Caco-2 (cell line): ENCODE measurements at regions not wholly inside any gene's neighbourhood (a gene's known extent, or its start where the extent isn't known, plus 50 kb on each side); places are given as distances from the start of the nearest gene placed in this dataset.

Source experiments
- BruUV-seq: library from RNA; stranded (reverse); fragments of 400-500 nt; replicated peaks from 2 replicates; lab custom pipeline; 2021; lab: Mats Ljungman, UMichigan
- CTCF ChIA-PET: fragments of 300-600 bp; sonication (Branson Sonifier 250); formaldehyde crosslinking; loops from one replicate; lab custom pipeline; 2022; ENCODE audit warnings: antibody characterized with exemption; lab: Charles Lee
- POLR2A ChIA-PET: fragments of 300-600 bp; sonication (Branson Sonifier 250); formaldehyde crosslinking; loops from one replicate; lab custom pipeline; 2022; ENCODE audit warnings: antibody characterized with exemption; lab: Charles Lee
- DNase-seq, 2 experiments: peaks; one replicate each; pipeline versions ENCODE4 v3.0.0 to v3.0.0-alpha.2; 2020 to 2022
- H3K27me3 ChIP-seq: replicated peaks from 2 replicates; pipeline ENCODE4 v1.6.0; 2011; ENCODE audit warnings: low read length; ENCODE audit not compliant: control insufficient read depth, insufficient read depth
- H3K36me3 ChIP-seq: 2 replicates; pipeline ENCODE4 v1.5.1; 2011; ENCODE audit warnings: low read length; ENCODE audit not compliant: control insufficient read depth, insufficient read depth
- H3K4me1 ChIP-seq: fragments of 250-450 bp; sonication (Bioruptor Pico); 2 replicates; pipeline ENCODE4 v1.5.1; 2020; ENCODE audit warnings: mild to moderate bottlenecking
- H3K4me3 ChIP-seq: 2 replicates; pipeline ENCODE4 v1.5.1; 2011; ENCODE audit warnings: low read depth, mild to moderate bottlenecking, control low read depth, low read length
- H3K9me3 ChIP-seq: fragments of 250-450 bp; sonication (Bioruptor Pico); 2 replicates; pipeline ENCODE4 v1.5.1; 2020; ENCODE audit warnings: mild to moderate bottlenecking, moderate library complexity
- H3K27ac Mint-ChIP-seq: one replicate; pipeline ENCODE4 v1.8.0; 2022; ENCODE audit warnings: mixed read lengths; ENCODE audit not compliant: unreplicated experiment
- H3K27me3 Mint-ChIP-seq: one replicate; pipeline ENCODE4 v1.8.0; 2022; ENCODE audit warnings: mixed read lengths; ENCODE audit not compliant: insufficient read depth, unreplicated experiment
- H3K36me3 Mint-ChIP-seq: one replicate; pipeline ENCODE4 v1.8.0; 2022; ENCODE audit warnings: mild to moderate bottlenecking, mixed read lengths; ENCODE audit not compliant: insufficient read depth, unreplicated experiment
- H3K4me1 Mint-ChIP-seq: one replicate; pipeline ENCODE4 v1.8.0; 2022; ENCODE audit warnings: low read depth, mixed read lengths; ENCODE audit not compliant: unreplicated experiment
- H3K4me3 Mint-ChIP-seq: one replicate; pipeline ENCODE4 v1.8.0; 2022; ENCODE audit warnings: mild to moderate bottlenecking, moderate library complexity, mixed read lengths; ENCODE audit not compliant: unreplicated experiment
- H3K9me3 Mint-ChIP-seq: one replicate; pipeline ENCODE4 v1.8.0; 2022; ENCODE audit warnings: mixed read lengths; ENCODE audit not compliant: unreplicated experiment
- CTCF ChIP-seq, 2 experiments: fragments of 200-600 bp in 1 of 2; IDR thresholded peaks; 1 replicate in 1 of 2; 2 replicates in 1 of 2; pipeline versions ENCODE4 v1.5.1 to v1.8.0; 2011 to 2022; ENCODE audit warnings: antibody characterized with exemption in 1 of 2, control low read depth in 1 of 2, inconsistent platforms in 1 of 2, low read depth in 1 of 2, low read length in 1 of 2, mild to moderate bottlenecking in 1 of 2, moderate library complexity in 1 of 2; ENCODE audit not compliant: insufficient read depth in 1 of 2, severe bottlenecking in 1 of 2, unreplicated experiment in 1 of 2
- intact Hi-C: fragments of 100-400 bp; cut with micrococcal nuclease; formaldehyde crosslinking; loops from one replicate; pipeline ENCODE4 v1.10.0; 2022; ENCODE audit not compliant: unreplicated experiment

- Histone ChIP-seq H3K27me3 (no peaks in the 10 kb centered on the region), H3K36me3 (no peaks in the 10 kb centered on the region), H3K4me3 (no peak overlapping the region), H3K4me1 (no peaks in the 10 kb centered on the region), H3K9me3 (no peaks in the 10 kb centered on the region)
- Mint-ChIP-seq H3K27me3 (no peaks in the 10 kb centered on the region), H3K36me3 (no peaks in the 10 kb centered on the region), H3K27ac (no peak overlapping the region), H3K9me3 (no peaks in the 10 kb centered on the region), H3K4me1 (no peaks in the 10 kb centered on the region), H3K4me3 (no peak overlapping the region)
- no peak for DNase-seq
- CTCF ChIA-PET: no interaction called here
- intact Hi-C loops: no loop called here
- POLR2A ChIA-PET: no interaction called here
- no peak for TF ChIP-seq CTCF (IDR thresholded peaks at IDR 0.05; ENCODE audit: insufficient read depth in 1 of 2, low read depth in 1 of 2, low read length in 1 of 2, severe bottlenecking in 1 of 2, unreplicated experiment in 1 of 2)
- BruUV-seq: no TSS peak
Measured at GRCh38 chr2:14524803-14525080, 107.8 kb upstream of the LRATD1 start.

- POLR2A ChIA-PET: no interaction called here
- H3K9me3 Mint-ChIP-seq: no peaks in the 10 kb centered on the region
Measured at GRCh38 chr2:14530506-14530905, 102.0 kb upstream of the LRATD1 start.

GRCh38 chr2:14533131-14533757 lies 99.3 kb upstream of the LRATD1 start:
- POLR2A ChIA-PET: no interaction called here
- Mint-ChIP-seq H3K4me3 (no peak overlapping the region), H3K9me3 (no peaks in the 10 kb centered on the region)

More at GRCh38 chr2:14530506-14530905, 102.0 kb upstream of the LRATD1 start:
- no peak for TF ChIP-seq CTCF (IDR thresholded peaks at IDR 0.05; ENCODE audit: insufficient read depth in 1 of 2, low read depth in 1 of 2, low read length in 1 of 2, severe bottlenecking in 1 of 2, unreplicated experiment in 1 of 2)
- Histone ChIP-seq H3K27me3 (no peaks in the 10 kb centered on the region), H3K36me3 (no peaks in the 10 kb centered on the region), H3K4me1 (no peaks in the 10 kb centered on the region), H3K4me3 (no peak overlapping the region), H3K9me3 (no peaks in the 10 kb centered on the region)
- DNase-seq: no peak
- no TSS peak for BruUV-seq
- H3K27ac Mint-ChIP-seq: no peak overlapping the region
- CTCF ChIA-PET: no interaction called here
- no peaks in the 10 kb centered on the region for H3K36me3 Mint-ChIP-seq
- H3K27me3 Mint-ChIP-seq: no peaks in the 10 kb centered on the region
- no peak overlapping the region for H3K4me3 Mint-ChIP-seq
- H3K4me1 Mint-ChIP-seq: no peaks in the 10 kb centered on the region
- intact Hi-C loops: no loop called here

More at GRCh38 chr2:14533131-14533757, 99.3 kb upstream of the LRATD1 start:
- no peak overlapping the region for H3K27ac Mint-ChIP-seq
- no peaks in the 10 kb centered on the region for H3K27me3 ChIP-seq
- H3K4me1 Mint-ChIP-seq: no peaks in the 10 kb centered on the region
- no TSS peak for BruUV-seq
- no peak for DNase-seq
- TF ChIP-seq CTCF (IDR thresholded peaks at IDR 0.05; ENCODE audit: insufficient read depth in 1 of 2, low read depth in 1 of 2, low read length in 1 of 2, severe bottlenecking in 1 of 2, unreplicated experiment in 1 of 2): no peak
- H3K36me3 ChIP-seq: no peaks in the 10 kb centered on the region
- CTCF ChIA-PET: no interaction called here
- H3K9me3 ChIP-seq: no peaks in the 10 kb centered on the region
- H3K4me1 ChIP-seq: no peaks in the 10 kb centered on the region
- no peak overlapping the region for H3K4me3 ChIP-seq
- no peaks in the 10 kb centered on the region for H3K36me3 Mint-ChIP-seq
- no peaks in the 10 kb centered on the region for H3K27me3 Mint-ChIP-seq
- intact Hi-C loops: no loop called here
